HG03103 (cell line): ENCODE measurements at regions not wholly inside any gene's neighbourhood (a gene's known extent, or its start where the extent isn't known, plus 50 kb on each side); places are given as distances from the start of the nearest gene placed in this dataset.

Experiments
- ATAC-seq: cut with Tn5 transposase; IDR thresholded peaks from one replicate; pipeline ENCODE4 v1.9.1; 2021; ENCODE audit warnings: low read depth; ENCODE audit not compliant: unreplicated experiment

DNA sequence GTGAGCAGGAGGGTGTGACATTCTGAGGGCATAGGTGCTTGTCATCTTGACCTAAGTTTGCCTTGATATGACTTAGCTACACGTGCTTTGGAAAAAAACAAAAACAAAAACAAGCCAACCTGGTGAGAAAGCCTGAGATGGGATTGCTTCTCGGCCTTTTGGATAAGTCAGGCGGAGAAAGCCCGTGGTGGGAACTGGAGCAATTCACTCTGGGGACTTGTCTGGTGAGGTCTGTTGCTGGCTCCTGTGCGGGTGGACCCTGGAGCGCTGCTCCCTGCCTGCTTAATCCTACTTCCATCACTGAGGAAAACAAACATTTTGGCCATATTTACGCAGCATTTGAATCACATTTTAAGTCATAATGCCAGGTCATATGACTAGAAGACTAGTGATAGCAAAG is 100.3 kb downstream of the SNX19 start:
- no peak for ATAC-seq

DNA sequence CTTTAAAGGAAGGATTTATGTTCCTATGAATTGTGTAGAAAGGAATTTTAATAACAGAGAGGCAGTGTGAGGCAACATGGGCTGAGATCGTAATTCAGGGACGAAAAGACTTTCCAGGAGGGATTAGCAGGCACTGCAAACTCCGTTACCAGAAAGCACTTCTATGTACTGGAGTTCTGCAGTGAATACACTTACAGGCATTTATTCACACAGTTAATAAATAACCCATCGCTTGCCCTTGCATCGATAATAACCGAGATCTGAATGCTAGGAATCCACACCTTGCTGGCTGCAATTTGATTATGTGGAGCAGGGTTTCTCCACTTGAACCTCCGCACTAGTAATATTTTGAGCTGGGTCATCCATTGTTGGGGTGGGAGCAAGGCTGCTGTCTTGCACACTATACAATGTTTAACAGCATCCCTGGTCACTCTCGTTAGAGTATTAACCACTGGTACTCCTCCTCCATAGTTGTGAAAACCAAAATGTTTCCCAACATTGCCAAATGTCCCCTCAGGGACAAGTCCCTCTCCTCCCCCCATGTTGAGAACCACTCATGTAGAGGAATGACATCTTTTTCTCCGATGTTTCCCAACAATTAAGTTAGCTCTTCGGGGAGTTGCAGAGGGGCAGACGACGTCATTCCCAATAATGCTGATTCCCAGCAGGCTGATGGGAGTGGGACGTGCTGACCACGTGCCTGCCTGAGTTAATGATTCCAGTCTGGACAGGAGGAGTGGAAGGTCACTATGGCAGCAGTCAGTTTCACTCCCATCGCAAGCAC is 99.5 kb downstream of the SNX19 start:
- ATAC-seq, result no peak

DNA sequence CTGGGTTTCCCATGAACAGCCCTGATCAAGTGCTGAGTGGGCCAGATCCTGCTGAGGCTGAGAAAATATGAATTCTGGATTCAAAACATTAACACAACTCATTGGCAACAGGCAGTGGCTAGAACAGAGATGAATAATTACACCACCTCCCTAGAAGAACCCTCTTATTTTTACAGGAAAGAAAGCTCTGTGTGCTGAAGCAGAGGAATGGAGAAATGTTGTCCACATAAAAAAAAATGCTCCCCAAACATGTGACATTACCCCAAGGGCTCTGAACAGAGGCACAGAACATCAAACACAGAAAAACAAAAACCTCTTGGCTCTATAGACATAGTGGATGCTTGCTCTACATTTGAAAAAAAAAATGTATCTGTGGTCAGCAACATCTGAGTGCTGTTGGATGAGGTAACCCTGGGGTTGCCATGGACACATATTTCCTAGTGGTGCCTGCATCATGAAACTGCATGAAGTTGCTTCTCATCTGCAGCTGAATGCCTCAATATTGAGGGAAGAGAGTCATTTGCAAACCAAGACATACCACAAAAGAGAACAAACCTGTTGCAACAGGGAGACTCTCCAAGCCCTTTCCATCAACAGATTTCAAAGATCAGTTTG is 98.8 kb downstream of the SNX19 start:
- no peak for ATAC-seq

DNA sequence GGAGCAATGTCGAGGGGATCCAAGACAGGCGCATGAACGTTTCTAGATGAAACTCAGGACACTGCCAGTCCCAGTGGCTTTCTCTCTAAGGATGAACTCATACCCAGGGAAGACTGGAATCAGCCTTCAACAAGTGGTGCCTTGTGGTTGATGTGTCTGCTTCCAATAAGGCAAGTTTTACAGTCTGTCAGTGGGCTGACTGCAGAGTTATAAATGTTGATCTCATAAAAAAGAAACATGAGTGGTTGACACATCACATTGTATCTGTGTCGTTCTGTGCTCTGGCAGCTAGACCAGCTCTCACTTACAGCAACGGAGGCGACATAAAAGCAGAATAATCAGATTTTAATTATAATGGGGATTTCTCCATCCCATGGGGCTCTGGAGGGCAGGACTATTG is 96.7 kb downstream of the SNX19 start:
- no peak for ATAC-seq
